Lower leg skin (tissue), 3 donors: ENCODE measurements at regions not wholly inside any gene's neighbourhood (a gene's known extent, or its start where the extent isn't known, plus 50 kb on each side); places are given as distances from the start of the nearest gene placed in this dataset.

Source experiments
- CTCF ChIP-seq, 3 donors: fragments of 450-650 bp; IDR thresholded peaks; one replicate each; pipeline ENCODE4 v1.5.1; 2016; ENCODE audit warnings: antibody characterized with exemption in 3 of 3, mild to moderate bottlenecking in 3 of 3, moderate library complexity in 2 of 3
- POLR2A ChIP-seq, 2 donors: fragments of 450-650 bp; IDR thresholded peaks; one replicate each; pipeline ENCODE4 v1.6.1; 2016 to 2017; ENCODE audit warnings: antibody characterized with exemption in 2 of 2, mild to moderate bottlenecking in 1 of 2, moderate library complexity in 1 of 2

GRCh38 chr6:50285735-50286134, 236.0 kb upstream of the DEFB112 start:
- no peak for TF ChIP-seq CTCF (IDR thresholded peaks at IDR 0.05)
- TF ChIP-seq POLR2A (IDR thresholded peaks at IDR 0.05) = no peak
